ENCODE measurements at regions not wholly inside any gene's neighbourhood (a gene's known extent, or its start where the extent isn't known, plus 50 kb on each side); places are given as distances from the start of the nearest gene placed in this dataset.

GRCh38 chr1:157384258-157384657 lies 168.1 kb downstream of the FCRL5 start:
- TF ChIP-seq EZH2 (IDR thresholded peaks at IDR 0.05; ENCODE audit: insufficient read depth, poor library complexity, severe bottlenecking) (no peak), EZH2phosphoT487 (IDR thresholded peaks at IDR 0.05; ENCODE audit: insufficient read depth, low read depth) (no peak)
